Prostate gland (tissue), 2 donors: ENCODE measurements at regions not wholly inside any gene's neighbourhood (a gene's known extent, or its start where the extent isn't known, plus 50 kb on each side); places are given as distances from the start of the nearest gene placed in this dataset.

Experiments
- POLR2A ChIP-seq: fragments of 450-650 bp; IDR thresholded peaks from one replicate; pipeline ENCODE4 v1.6.1; 2016; ENCODE audit warnings: antibody characterized with exemption, mild to moderate bottlenecking
- POLR2AphosphoS5 ChIP-seq: sonication (generic); formaldehyde crosslinking; IDR thresholded peaks from one replicate; pipeline ENCODE4 v1.6.1; 2017; ENCODE audit warnings: antibody characterized with exemption
- TF ChIP-seq, protein P1 (sequence below), 4 experiments: fragments of 200-600 bp in 2 of 4; fragments of 450-650 bp in 2 of 4; sonication (generic) in 2 of 4; IDR thresholded peaks; 1 replicate in 3 of 4; 2 replicates in 1 of 4; pipeline ENCODE4 v1.5.1; 2016 to 2019; ENCODE audit warnings: antibody characterized with exemption in 4 of 4, mild to moderate bottlenecking in 2 of 4, moderate library complexity in 2 of 4

DNA sequence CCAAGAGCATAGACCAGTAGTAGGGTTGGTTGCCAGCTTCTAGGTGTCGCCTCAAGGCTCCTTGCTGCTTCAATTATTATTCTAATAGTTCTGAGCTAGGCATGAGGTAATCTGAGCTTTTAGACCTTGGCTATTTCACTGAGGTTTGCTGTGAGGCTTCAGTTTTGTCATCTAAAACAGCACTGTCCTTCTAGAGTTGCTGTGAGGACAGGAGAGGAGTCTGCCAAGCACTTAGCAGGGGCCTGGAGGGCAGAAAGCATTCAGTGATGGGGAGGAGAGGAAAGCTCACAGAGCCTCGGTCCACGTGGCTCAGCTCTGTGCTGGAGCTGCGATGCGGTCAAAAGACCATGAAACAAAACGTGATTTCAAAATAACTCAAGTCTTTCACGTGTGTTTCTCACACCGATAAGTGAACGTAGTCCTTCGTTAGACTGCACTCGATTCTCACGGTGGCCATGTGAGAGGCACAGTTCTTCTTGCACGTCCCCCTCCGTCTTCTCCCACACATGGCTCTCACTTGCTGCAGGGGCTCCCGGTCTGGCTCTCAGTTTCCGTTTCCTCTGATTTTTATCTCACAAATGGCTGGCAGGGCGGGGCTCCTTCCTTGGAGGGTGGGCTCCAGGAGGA, 113.7 kb downstream of the B3GNT2 start:
- TF ChIP-seq, protein P1, sequence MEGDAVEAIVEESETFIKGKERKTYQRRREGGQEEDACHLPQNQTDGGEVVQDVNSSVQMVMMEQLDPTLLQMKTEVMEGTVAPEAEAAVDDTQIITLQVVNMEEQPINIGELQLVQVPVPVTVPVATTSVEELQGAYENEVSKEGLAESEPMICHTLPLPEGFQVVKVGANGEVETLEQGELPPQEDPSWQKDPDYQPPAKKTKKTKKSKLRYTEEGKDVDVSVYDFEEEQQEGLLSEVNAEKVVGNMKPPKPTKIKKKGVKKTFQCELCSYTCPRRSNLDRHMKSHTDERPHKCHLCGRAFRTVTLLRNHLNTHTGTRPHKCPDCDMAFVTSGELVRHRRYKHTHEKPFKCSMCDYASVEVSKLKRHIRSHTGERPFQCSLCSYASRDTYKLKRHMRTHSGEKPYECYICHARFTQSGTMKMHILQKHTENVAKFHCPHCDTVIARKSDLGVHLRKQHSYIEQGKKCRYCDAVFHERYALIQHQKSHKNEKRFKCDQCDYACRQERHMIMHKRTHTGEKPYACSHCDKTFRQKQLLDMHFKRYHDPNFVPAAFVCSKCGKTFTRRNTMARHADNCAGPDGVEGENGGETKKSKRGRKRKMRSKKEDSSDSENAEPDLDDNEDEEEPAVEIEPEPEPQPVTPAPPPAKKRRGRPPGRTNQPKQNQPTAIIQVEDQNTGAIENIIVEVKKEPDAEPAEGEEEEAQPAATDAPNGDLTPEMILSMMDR (IDR thresholded peaks at IDR 0.05) = no peak
- no peak for TF ChIP-seq POLR2A
- no peak for TF ChIP-seq POLR2AphosphoS5
